HG02678 (cell line): ENCODE measurements at regions not wholly inside any gene's neighbourhood (a gene's known extent, or its start where the extent isn't known, plus 50 kb on each side); places are given as distances from the start of the nearest gene placed in this dataset.
"Not testable (repeated sequence)": the region's sequence is repeated elsewhere in the genome, so short reads cannot be mapped to it uniquely, and the experiment has no call there.

Experiments used
- ATAC-seq: cut with Tn5 transposase; IDR thresholded peaks from one replicate; pipeline ENCODE4 v1.9.1; 2021; ENCODE audit warnings: mild to moderate bottlenecking, moderate library complexity; ENCODE audit not compliant: unreplicated experiment

- no peak for ATAC-seq
Measured at GRCh38 chr4:125573786-125574185, 259.0 kb downstream of the FAT4 start.

- ATAC-seq: no peak
Measured at GRCh38 chr4:125582302-125582701, 267.5 kb downstream of the FAT4 start.

GRCh38 chr4:125590158-125590557 is 275.4 kb downstream of the FAT4 start:
- ATAC-seq: no peak

GRCh38 chr4:125591290-125591689 is 276.5 kb downstream of the FAT4 start:
- no peak for ATAC-seq

GRCh38 chr4:125594056-125594602 is 279.4 kb downstream of the FAT4 start:
- no peak for ATAC-seq

GRCh38 chr4:125605926-125606325 is 291.2 kb downstream of the FAT4 start:
- not testable (repeated sequence) for ATAC-seq

GRCh38 chr4:125620066-125620860 is 305.5 kb downstream of the FAT4 start:
- ATAC-seq: no peak

- ATAC-seq: no peak
Measured at GRCh38 chr4:125624951-125625350, 310.2 kb downstream of the FAT4 start.

- ATAC-seq: no peak
Measured at GRCh38 chr4:125626946-125627345, 312.2 kb downstream of the FAT4 start.

GRCh38 chr4:125639182-125639621 is 324.4 kb downstream of the FAT4 start:
- ATAC-seq: no peak

- ATAC-seq: no peak
Measured at GRCh38 chr4:125641611-125642010, 326.9 kb downstream of the FAT4 start.

- no peak for ATAC-seq
Measured at GRCh38 chr4:125642645-125643044, 327.9 kb downstream of the FAT4 start.

GRCh38 chr4:125649452-125649851 is 334.7 kb downstream of the FAT4 start:
- ATAC-seq: no peak

- no peak for ATAC-seq
Measured at GRCh38 chr4:125650557-125650956, 335.8 kb downstream of the FAT4 start.

- not testable (repeated sequence) for ATAC-seq
Measured at GRCh38 chr4:125651707-125652357, 337.1 kb downstream of the FAT4 start.

- no peak for ATAC-seq
Measured at GRCh38 chr4:125658773-125659172, 344.0 kb downstream of the FAT4 start.

- no peak for ATAC-seq
Measured at GRCh38 chr4:125663896-125664767, 349.4 kb downstream of the FAT4 start.

- no peak for ATAC-seq
Measured at GRCh38 chr4:125666635-125667034, 351.9 kb downstream of the FAT4 start.

- ATAC-seq: no peak
Measured at GRCh38 chr4:125676156-125676555, 361.4 kb downstream of the FAT4 start.

- ATAC-seq: no peak
Measured at GRCh38 chr4:125676583-125676982, 361.8 kb downstream of the FAT4 start.

GRCh38 chr4:125677665-125678307 is 363.0 kb downstream of the FAT4 start:
- no peak for ATAC-seq
